ENCODE measurements at regions not wholly inside any gene's neighbourhood (a gene's known extent, or its start where the extent isn't known, plus 50 kb on each side); places are given as distances from the start of the nearest gene placed in this dataset.

DNA sequence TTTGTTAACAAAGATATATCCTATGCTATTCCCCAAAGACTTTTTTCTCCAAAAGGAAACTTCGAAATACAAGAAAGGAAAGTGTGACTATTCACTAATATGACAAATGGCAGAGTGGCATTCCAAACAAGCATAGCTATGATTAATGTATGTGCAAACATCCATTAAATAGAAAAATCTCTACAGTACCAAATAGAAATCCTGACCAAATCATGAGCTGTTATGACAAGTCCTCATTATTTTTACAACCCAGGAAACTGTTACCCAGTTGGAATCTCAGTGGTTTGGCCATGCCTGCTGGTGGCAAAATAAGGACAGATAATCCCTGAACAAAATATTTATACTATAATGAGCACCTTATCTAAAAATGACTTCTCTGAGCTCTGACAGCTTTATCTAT is 202.1 kb downstream of the SEC23A start:
- DNase-seq, result no peak

DNA sequence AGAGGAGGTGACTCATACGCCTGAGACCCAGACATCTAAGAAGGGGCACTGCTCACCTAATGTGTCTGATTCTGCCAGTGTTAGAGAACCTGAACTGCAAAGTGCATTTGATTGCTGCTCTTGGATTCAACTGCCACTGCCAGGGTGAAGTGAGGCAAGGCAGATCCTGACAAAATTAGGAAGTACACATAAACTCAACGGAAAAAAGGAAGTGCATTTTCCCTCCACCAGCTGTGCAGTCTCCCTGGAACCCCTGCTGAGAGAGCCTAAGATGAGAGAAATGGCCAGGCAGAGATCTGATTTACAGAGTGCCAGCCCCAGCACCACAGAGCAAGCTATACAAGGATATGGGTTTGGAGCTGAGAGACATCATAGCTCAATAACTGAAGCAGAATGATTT is 215.3 kb downstream of the SEC23A start:
- peak; percentile 65 for DNase-seq

DNA sequence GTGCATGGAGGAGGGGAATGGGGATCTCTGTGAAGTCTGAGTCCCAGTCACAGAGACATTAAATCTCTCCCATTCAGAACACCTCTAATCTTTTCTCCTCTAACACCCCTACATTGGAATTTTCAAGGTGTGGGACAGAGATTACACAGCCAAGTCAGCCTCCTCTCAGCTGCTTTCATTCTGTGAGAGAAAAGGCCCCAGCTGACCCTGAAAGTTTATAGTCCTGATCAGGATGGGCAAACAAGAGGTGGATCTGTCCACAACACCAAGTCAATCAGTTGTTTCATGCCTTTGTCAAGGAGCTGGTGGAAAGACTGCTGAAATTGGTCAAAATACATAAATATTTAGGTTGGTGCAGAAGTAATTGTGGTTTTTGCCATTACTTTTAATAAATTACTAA is 218.9 kb downstream of the SEC23A start:
- no peak for DNase-seq

DNA sequence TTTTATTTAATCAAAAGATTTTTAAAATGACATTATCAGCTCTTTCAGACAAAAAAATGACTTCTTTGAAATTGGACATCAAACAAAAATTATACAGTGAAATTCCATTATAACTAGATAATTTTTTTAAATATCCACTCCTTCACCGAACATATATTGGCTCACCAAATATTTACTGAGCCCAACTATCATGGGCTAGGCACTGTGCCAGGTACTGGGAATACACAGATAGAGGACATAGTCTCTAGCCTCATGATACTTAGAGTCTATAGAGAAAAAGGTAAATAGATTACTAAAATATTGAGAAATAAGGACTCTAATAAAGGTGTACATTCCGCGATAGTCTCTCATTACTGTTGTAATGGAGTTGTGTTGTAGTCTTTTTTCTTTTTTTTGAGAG is 219.9 kb downstream of the SEC23A start:
- DNase-seq, result no peak

DNA sequence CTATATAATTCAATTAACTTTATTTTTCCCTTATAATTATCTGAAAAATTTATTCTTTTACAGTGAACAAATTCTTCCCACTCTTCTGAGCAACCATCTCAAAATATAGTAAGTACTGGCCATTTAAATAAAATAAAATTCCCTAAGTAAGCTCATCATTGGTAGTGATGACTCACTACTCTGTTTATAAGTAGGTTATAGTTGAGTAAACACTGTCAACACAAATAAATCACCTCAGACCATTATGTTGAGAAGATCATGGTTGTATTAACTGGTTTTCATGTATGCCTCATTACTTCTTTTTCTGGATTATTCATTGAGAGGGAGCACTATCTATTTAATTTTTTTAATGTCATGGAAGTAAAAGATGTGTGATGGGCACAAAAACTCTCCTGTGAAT is 220.5 kb downstream of the SEC23A start:
- no peak for DNase-seq

DNA sequence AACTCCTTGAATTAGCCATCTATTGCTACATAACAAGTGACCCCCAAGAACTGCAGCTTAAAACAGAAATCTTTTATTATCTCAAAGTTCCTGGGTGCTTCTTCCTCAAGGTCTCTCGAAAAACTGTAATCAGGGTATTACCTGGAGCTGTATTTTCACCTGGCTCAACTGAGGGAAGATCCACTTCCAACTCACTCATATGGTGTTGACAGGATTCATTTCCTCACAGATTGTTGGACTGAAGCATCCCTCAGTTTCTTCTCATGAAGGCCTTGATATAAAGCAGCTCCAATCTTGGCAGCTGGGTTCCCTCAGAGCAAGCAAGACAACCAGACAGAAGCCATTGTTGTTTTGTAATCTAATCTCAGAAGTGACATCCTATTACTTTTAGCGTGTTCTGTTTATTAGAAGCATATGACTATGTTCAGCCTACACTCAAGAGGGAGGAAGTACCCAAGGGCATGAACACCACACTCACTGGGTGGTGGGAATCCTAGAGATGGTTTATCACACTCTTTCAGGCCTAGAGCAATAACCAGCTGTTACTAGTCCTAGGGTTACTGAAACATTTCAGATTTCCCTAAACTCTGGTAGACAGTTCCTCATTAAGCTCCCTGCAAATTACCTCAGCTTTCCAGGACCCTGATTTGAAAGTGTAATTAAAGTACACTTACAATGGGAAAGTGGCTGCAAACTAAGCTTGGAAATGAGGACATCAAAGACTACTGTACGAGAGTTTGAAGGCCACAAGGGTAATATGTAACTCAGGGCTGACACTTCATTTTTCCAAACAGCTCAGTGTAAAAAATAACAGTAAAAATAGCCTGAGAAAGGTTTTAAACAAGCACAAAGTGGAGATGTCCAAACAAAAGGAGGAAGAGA is 222.2 kb downstream of the SEC23A start:
- DNase-seq, result peak; percentile 69

DNA sequence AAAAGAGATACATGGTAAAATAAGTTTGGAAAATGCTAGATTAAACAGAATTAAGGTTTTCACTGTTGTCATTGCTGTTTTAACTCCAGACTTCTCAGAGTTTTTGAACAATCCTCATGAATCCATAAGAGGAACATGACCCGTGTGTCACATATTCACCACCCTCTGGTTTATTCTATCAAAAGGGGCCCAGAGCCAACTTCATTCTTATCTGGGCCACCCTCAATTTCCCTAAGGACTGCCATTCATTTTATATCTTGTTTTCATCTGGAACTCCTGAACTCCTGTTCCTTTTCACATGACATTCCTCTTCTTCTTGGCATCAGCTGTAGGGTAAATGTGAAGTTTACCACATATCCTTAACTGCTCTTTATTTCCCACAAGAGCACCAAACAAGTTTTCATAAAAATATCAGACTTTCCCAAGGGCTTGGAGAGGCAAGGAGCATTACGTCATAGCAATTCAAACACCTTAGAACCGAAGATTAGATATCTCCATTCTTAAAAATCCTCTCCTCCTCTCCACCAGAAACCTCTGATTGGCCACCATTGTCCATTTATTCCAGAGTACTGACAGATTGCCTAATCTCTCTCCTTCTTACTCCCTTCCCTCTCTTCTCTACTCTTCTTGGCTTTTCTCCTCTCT is 225.2 kb downstream of the SEC23A start:
- no peak for DNase-seq

DNA sequence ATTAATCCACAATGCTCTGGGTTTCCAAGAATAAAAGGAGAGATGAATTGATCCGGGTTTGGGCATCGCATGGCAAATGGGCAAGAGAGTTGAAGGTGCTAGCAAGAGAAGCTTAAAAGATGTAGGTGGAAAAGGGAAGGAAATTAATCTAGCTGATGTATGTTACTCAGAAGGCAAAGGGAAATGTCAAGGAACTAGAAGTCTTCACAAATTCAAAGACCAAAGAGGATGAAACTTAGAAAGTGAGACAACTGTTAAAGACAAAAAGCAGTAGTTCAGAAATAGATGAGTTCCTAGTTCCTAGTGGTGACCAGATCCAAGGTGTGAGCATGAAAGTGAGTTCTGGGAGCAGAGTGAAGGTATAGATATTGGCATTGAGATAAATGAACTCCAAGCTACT is 228.3 kb downstream of the SEC23A start:
- DNase-seq, result peak; percentile 9

DNA sequence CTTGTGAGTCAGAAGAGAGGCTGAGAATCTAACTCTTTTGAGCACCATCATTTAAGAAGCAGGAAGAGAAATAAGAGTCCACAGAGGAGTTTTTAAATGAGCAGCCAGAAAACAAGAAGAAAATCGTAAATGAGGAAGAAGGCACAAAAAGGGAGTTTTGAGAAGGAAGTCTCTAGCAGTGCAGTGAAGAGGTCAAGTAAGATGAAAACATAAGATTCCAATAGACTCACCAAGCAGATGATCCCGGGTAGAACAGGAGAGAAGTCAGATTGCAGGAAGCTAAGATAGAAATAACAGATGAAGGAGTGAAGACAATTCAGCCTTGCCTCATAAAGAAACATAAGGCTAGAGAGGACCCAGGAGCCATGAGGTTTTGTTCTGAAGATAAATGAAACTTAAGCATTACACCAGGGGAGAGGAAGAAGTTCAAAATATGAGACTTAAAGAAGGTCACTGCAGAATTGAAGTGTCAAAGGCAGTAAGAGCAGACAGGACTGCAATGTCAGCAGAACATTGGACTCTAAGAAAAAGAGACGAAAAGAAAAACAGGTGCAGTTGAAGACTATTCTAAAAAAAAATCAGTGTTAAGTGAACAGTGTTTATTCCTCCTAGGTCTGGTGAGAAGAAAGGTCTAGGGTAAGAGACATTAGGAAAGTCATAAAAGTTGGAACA is 229.0 kb downstream of the SEC23A start:
- peak; percentile 68 for DNase-seq

DNA sequence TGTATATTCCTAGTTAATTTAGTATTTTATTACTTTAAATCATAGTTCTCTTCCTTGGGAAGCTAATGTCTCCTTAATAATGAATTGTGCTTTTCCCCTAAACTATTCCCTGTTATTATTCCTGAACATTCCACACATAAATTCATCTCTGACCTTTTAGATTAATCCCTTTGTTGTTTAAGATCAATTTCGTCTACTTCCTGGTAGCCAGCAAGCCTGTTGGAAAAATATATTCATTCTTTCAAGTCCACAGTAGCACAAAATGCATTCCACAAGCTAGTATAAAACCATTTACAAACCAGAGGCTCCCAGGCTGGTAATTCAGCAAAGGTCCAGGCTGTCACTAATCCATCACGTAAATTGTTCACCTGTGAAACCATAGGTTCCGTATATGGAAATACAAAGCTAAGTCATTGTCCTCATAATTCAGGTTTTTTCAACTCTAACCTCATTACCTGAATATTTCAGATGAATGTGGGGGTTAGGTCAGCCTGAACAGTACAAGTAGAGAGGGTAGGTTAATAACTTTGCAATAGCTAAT is 232.7 kb downstream of the SEC23A start:
- DNase-seq, result no peak

DNA sequence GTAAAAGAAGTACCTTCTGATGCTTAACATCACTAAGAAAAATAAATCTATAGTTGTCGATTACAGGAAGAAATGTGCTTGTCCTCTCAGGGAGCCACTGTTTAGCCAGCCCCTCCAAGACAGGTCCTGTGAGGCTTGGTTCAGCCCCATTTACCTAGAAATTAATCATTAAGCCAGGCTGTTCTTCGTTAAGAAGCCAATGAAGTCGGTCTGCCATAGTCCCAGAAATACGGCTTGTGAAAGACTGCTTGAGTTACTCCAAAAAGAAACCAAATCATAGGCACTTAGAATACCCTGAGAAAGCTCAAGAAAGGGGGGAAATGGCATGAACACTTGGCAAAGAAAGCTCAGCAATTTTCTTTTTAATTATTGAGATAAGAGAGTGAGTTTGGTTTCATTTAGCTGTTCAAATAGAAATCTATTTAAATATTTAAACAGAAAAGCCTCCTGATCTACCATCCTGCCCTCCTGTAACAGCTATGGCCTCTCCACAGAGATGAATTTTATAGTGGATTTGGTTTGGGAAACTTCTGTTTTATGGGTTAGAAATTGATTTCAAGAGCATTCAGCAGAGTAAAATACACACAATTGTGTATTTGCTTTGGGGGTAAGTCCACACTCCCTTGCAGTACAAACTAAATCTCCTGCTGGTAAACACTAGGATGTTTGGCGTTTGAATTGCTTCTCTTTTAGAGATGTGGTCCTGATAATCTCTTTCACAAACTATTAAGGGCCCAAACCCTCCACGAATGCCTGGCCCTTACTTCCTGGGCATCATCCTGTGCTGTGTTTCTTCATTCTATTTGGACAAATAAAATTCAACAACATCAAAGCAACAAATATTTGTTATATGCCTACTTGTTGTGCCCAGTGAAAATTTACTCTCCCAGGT is 234.4 kb downstream of the SEC23A start:
- no peak for DNase-seq

DNA sequence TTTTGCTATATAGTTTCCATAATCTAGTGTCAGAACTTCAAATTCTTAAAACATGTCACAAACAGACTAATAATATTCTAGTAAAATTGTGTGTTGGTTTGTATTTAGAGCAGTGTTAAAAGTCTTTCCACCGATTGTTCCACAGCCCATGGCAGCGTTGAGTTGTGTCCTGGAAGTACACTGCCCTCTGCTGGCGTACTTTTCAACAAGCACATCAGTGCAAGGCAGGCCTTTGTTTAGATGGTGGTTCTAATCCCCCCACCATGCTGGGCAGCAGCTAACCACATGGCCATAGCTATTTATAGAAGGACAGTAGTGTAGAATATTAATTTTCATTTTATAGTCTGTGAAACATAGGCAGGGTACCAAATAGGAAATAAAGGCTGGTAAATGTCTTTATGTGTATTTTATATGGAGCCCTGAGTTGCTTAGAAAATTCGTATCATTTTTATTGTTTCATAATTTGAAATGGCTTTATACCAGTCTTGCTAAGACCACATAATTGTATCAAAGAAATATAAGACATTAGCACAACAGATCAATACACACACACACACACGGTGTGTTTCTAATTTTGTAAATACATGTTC is 235.4 kb downstream of the SEC23A start:
- DNase-seq, result peak; percentile 74

DNA sequence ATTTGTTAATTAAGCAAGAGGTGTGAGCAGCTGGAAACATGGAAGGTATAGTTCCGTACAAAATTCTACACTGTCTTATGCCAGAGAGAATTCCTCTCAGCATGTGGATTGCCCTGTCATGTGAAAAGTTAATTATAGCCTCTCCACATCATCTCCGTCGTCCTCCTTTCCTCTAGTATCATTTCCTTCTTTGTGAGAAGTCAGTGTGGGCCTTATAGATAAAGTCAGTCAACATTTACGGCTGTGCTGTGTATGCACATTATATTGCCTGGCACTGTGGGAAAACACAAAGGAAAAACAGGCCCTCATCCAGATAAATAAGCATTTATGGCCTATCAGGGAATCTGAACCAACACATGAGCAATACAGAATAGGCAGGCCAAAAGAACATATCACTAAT is 236.6 kb downstream of the SEC23A start:
- peak; percentile 64 for DNase-seq

DNA sequence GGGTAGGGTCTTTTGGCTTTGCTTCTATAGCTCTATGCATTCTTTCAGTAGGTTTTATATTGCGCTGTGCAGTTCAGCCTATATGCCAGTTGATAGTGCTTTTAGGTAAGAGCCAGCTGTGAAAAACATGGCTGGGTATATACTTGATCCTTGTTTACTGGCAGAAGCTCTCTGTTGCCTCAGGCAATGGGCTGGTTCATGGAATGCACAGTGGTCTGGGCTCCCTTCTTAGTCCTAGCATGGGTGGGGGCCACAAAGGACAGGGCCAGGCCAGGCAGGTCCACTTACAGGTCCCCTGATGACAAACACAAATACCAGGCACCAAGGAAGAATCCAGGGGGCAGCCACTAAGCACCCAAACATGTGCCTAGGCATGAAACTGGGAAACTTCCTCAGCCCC is 240.7 kb downstream of the SEC23A start:
- DNase-seq, result no peak

DNA sequence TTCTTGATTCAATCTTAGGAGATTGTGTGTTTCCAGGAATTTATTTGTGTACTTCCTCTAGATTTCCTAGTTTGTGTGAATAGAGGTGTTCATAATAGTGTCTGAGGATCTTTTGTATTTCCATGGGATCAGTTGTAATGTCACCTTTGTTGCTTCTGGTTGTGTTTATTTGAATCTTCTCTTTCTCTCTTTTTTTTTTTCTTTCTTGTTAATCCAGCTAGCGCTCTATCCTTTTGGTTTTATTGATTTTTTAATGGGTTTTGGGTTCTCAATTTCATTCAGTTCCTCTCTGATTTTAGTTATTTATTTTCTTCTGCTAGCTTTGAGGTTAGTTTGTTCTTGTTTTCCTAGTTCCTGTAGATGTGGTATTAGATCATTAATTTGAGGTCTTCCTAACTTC is 242.5 kb downstream of the SEC23A start:
- DNase-seq, result no peak

DNA sequence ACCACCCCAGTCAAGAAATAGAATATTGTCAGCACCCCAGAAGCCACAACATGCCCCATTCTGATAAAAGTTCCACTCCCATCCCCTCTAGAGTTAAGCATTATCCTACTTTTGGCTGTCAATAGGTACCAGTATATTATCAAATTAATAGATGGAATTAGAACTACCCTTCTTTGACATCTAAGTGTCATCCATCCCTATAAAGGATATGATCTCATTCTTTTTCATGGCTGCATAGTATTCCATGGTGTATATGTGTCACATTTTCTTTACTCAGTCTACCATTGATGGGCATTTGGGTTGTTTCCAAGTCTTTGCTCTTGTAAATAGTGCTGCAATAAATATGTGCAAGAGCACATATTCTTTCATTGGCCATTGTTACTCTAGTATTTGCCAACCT is 246.2 kb downstream of the SEC23A start:
- no peak for DNase-seq

DNA sequence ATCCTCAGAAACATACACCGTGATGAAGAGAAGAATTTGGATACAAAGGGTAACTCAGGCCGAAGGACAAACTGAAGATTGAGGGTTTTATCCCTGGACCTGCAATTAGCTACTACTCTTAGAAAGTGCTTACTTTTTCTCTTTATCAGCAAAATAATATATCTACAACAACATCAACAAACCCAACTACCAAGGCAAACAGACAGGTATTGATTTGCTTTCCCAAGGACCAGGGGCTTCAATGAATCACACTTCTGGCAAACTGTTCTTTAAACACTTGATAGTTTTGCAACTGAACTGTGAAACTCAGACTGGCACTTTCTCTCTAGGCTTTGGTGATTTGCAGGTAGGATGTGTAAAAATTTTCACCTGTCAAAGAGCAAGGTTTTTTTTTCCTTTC is 247.5 kb downstream of the SEC23A start:
- DNase-seq, result no peak

DNA sequence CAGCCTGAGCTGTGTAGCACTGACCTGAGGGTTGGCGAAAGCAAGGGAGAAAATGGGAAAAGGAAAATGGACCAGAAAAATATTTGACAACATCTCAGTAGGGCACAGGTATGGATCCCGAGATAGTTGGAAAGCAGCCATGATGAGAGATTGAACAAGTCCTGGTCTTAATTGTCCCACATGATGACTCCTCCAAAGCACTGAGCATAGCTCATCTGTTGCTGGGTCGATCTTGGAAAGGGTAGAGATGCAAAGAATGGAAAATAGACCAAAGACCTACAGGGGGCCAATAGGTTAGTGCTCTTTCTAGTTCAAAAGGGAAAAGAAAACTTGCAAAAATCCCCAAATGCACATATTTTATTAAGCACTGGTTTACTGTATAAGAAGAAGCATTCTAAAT is 251.9 kb downstream of the SEC23A start:
- no peak for DNase-seq

DNA sequence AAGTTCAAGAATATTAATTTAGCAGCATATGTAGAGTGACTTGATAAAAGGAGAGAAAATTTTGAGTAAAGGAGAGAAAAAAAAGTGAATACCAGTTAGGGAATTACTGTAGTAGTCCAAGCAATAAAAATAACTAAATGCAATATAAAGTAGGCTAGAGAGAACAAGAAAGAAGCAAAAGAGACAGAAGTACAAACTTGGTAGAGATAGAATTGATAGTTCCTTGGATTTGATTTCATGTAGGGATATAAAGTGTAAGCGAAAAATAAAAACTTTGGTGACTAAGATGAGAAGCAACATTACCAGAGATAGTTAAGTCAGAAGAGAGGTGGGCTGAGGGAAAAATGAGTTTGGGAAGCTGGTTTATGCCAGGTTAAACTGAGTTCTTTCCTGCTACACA is 252.4 kb downstream of the SEC23A start:
- no peak for DNase-seq

DNA sequence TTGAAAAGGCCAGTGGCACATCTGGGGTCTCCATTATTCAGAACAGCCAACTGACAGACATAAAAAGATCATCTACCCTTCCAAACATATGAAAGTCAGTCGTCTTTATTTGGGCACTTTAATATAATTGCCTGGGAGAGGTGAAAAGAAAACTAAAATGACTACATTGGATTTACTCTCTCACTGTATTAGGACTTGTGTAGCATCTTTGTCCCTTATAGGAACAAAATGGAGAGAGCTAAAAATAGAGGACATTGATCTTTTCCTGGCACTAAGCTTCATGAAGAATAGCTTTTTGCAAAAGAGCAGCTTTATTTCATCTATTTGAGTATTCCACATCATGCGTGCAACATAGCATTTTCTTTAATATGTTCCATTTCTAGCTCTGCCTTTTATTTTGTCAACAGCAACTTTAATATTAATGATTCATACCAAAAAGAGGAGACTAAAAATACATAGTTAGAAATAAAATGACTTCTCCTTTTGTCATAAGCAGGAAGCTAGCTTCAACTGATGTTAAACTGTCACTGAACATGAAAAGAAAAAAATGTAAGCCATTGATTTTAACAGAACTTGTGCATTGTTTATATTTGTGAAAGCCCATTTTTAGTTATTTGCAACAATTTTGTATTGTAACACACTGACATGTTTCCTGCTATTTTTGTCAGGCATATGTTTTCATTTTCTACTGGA is 254.6 kb downstream of the SEC23A start:
- peak; percentile 54 for DNase-seq

DNA sequence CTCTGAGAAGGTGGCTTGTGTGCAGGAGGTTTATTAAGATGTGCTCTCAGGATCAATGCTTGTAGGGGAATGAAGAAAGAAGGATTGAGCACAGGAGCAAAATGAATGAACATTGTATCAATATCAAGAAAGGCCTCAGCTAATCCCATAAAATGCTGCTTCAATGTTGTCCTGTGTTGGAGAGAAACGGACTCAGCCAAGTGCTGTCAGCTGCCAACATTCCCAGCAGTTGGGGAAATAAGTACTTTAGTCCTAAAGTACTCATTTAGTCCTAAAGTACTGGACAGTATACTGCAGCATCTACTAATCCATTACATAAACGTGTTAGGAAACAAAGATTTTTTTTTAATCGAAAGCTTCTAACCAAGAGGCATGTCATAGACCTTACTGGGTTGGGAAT is 255.9 kb downstream of the SEC23A start:
- no peak for DNase-seq

Data from MV-4-11 (cell line).